GM19240 (cell line): ENCODE measurements at regions not wholly inside any gene's neighbourhood (a gene's known extent, or its start where the extent isn't known, plus 50 kb on each side); places are given as distances from the start of the nearest gene placed in this dataset.
"Not testable (repeated sequence)": the region's sequence is repeated elsewhere in the genome, so short reads cannot be mapped to it uniquely, and the experiment has no call there.

Experiments used
- DNase-seq: peaks from one replicate; pipeline ENCODE4 v3.0.0; 2011; ENCODE audit warnings: low spot score; ENCODE audit not compliant: insufficient read length

DNA sequence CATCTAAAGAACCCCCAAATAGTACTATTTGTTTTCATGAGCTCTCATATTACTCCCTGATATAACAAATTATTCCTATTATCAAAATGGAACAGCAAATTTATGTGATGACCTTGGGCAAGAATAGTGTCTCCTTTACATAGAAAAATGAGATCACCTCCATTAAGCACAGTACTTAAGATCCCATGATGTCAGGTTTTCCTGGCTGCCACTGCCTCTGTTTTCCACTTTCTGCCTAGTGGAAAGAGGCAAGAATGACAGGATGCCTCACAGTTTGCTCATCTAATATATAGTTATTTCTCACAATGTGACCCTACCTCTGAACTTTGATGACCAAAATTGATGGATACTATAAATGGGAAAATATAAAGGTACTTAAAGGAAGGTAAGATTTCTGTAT, 260.1 kb upstream of the SGK1 start:
- no peak for DNase-seq

DNA sequence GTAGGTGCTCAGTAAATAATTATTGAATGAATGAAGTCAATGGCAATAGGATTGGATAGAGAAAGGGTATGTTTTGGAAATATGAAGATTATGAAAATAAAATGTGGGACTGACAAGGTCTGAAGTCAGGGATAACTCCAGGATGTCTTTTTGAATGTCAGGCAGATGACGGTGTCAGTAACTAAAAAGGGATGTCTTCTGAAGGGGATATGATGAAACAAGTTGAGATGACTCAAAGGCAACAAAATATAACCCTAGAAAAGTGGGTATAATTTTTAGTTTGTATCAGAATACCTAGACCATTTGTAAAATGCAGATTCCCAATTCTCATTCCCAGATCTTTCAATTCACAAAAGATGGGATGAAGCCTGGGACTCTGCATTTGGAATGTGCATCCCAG, 257.3 kb upstream of the SGK1 start:
- no peak for DNase-seq

DNA sequence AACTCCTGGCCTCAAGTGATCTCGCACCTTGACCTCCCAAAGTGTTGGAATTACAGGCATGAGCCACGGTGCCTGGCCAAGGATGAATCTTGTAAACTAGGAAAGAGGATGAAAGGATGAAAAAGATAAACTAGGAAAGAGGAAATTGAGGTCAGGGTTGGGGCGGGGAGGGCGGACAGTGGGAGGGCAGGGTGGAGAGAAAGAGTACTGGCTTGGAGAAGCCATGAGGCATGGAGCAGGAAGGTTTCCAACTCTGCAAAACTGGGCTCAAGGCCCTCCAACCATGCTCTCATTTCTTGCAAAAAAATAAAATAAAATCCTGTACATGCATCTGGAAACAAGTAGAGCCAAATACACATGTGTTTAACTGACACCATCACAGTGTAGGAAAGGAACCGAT, 256.6 kb upstream of the SGK1 start:
- DNase-seq: no peak

DNA sequence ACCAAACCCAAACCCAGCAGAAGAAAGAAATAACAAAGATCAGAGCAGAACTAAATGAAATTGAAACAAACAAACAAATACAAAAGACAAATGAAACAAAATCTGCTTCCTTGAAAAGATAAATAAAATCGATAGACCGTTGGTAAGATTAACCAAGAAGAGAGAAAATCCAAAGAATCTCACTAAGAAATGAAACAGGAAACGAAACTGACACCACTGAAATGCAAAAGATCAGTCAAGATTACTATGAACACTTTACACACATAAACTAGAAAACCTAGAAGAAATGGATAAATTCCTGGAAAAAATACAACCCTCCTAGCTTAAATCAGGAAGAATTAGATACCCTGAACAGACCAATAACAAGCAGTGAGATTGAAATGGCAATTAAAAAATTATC, 252.1 kb upstream of the SGK1 start:
- DNase-seq: not testable (repeated sequence)

DNA sequence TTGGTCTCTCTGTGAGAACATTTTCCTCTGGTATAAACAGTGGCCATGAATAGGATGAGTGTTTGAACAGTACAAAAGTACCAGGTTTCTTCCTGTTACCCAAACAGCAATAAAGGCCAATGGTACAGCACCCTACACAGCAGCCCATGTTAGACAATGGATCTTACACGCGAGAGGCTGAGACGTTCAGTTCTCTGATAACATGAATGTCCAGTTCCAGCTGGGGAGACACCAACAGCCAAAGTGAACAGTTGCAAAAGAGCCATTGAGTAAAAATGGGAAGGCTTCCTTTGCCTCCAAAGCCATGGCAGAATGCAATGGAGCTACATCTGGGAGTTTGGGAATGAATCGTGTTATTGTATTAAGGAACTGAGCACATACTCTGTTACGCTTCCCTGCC, 246.8 kb upstream of the SGK1 start:
- no peak for DNase-seq

DNA sequence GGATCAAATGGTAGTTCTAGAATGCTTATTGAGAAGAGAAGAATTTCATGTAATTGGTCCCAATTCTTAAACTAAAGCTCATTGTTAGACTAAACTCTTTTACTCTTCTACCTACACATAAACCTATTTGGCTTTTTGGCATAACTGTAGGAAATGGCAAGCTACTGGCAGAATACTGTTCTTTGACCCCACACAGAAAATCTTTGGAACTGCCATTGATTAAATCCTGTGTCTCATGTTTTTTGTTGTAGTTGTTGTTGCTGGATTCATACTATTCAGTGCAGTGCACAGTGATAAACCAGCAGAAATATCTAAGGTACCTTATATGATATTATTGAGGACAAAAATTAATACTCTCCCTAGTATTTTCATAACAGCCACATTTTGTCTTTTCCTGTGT, 242.1 kb upstream of the SGK1 start:
- DNase-seq: no peak

DNA sequence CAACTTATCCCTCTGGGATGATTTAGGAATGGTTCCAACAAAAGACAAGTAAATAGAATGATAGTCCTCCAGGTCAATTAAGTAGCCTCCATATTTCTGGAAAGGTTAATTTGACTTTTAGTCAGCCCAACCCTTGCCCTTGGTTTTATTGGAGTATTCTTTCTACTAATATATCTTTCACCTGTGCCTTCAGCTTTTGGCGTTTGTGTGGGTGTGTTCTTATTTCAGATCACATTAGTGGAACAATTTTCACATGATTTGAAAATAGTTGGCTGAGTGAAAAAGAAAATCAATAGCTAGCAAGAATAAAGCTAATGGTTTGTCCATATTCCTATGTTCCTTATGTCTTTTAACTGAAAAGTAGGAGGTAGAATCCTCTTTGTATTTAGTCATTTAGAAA, 239.6 kb upstream of the SGK1 start:
- no peak for DNase-seq

DNA sequence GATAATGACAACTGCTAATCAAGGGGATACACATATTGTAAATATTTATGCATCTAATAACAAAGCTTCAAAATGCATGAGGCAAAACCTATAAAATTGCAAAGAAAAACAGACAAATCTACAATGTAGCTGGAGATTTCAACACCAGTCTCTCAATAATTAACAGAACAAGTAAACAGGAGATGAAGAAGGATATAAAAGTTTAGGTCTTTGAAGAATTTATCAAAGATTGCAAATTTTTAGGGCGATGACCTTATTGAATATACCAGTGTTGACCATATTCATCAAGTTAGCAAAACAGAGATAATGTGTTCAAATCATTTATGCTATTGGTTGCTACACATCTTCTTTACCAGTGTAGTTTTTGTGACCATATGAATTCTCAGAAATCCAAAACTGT, 237.8 kb upstream of the SGK1 start:
- no peak for DNase-seq

DNA sequence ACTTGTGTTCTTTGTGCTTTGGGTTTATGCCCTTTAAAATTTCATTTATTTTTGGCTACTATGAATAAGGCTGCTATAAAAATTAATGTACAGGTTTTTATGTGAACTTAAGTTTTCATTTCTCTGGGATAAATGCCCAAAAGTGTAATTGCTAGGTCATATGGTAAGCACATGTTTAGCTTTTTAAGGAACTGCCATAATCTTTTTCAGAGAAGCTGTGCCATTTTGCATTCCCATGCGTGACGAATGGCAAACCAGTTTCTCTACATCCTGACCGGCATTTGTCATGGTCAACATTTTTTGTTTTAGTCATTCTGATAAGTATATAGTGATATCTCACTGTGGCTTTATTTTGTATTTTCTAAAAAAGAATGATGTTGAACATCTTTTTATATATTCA, 236.0 kb upstream of the SGK1 start:
- no peak for DNase-seq

DNA sequence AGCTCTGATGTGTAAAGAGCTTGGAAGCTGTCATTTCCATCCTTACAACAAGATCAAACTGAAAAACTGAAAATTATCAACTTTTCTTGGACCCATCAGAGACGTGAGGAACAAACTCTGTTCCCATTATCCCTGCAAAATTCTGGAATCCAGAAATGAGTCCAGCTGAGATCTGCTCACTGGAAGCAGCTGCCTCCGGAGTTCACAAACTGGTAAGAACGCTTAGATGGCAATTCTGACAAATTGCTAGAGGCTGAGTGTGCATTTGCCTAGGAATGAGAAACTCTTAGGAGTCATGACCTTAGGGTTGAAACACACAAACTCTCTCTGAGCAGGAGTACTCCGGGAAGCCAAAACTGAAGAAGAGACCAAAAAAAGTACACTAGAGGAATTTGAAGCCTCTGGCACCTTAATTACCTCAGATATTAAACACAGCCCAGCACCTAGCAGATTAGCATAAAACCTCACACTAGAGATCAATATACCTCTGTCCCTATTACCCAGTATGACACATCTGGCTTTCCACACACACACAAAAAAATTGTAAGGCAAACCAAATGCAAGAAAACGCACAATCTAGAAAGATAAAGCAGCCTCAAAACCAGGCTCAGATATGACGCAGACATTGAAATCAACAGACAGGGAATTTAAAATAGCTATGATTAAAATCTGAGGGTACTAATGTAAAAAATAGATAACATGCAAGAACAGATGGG, 233.5 kb upstream of the SGK1 start:
- DNase-seq: no peak

DNA sequence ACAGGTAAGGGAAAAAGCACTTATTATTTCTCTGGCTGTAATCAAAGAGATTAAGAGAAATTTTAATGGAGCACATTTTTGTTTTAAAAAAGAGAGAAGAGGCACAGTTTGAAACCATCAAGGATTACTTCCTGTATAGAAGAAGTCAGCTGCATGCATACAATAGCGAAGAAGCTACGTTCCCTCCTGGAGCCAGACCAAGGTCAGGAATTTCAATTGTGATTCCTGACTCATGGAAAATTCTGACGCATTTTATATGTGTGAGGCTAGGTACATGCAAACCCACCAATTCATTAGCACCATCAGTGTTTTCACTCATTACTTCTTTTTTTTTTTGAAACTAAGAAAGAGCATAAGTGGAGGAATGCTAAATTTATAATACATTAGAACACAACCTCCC, 232.7 kb upstream of the SGK1 start:
- DNase-seq: no peak

DNA sequence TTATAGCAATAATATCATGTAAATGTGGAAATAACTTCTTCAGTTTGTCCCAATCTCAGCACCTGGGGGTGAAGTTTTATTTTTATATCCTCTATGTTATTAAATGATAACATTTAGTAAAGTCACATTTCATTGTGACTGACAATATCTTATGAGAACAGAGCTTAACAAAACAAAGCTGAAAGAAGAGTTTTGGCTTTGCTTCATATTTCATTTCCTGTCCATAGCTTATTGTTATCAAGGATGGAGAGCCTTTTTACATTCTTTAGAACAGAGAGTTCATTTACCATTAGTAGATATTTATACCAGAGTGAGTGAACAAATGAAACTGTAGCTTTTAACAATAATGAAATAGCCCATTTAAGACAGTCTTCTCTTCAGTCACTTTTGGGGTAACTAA, 231.9 kb upstream of the SGK1 start:
- DNase-seq: no peak

DNA sequence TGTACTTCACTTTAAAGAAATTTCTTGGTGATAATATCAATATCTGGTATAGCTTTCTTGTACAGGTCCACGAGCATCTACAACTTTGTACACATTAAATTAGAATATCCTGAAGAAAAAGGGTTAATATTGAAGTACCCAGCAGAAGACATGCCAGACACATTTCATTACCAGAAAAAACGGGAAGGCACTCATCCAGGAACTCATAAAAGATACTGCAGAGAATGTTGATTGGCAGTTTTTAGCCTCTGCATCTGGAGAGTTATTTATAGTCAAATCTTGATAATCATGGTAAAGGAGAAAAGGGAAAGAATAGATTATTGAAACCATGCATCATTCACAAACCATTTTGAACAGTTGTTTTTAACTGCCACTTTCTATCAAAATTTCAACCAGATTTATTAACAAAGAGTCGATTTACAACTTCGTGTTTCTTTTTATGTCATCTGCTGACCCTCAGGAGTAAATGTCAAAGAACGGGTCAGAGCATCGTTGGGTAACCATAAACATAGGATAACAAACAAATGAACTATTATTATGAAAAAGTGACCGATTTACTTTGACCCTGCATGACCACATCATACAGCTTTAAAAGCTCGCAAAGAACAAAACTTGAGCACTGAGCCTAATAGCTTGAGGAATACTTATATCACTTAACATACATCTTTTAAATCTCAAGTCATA, 229.2 kb upstream of the SGK1 start:
- DNase-seq: no peak

DNA sequence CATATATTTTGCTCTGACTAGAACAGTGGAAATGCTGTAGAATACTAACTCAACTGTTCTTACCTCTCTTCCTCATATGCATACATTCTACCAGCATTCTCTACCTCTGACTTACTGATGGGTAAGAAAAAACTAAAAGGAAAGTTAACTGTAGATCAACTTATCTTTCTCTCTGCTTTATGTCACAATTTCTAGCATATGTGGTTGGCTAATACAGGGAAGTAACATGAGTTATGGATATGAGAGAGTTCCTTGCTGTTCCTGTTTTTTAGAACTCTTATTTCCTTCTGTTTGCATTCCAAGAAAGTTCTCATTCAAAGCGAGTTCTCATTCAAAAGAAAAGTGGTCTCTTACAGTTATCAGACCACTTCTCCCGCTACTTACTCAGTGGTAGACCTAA, 226.8 kb upstream of the SGK1 start:
- DNase-seq: no peak

DNA sequence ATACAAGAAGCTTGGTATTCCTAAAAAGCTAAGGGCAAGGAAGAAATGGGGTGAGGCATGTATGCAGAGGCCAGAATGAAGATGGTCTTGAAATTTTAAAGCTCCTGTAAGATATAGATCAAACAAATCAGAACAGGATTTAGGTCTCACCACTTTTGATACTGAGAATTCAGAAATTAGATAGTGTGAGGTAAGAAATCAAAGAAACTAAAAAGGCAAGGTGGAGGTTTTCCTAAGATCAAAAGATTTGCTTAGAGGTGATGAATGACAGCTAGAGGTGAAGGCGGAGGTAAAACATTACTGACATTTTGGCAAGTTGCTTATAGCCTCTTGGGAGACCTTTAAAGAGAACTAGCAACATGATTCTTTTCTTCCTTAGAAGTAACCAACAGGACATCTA, 225.2 kb upstream of the SGK1 start:
- no peak for DNase-seq

DNA sequence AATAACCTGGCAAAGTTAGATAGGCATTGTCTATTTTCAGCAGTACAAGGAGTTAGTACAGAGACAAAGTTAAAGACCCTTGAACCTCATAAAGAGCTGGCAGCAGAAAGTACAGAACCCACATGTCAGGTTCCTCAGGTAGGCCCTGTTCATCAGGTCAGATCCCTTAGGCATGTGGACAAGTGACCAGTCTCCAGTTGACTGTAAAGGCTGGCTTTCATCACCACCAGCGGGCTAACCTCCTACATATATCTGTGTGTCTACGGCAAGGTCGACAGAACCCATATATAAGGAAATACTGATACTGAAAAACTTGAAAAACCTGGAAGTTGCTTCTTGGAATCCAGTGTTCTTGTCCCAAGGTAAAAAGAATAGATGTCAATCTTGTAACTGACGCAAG, 223.1 kb upstream of the SGK1 start:
- DNase-seq: no peak

DNA sequence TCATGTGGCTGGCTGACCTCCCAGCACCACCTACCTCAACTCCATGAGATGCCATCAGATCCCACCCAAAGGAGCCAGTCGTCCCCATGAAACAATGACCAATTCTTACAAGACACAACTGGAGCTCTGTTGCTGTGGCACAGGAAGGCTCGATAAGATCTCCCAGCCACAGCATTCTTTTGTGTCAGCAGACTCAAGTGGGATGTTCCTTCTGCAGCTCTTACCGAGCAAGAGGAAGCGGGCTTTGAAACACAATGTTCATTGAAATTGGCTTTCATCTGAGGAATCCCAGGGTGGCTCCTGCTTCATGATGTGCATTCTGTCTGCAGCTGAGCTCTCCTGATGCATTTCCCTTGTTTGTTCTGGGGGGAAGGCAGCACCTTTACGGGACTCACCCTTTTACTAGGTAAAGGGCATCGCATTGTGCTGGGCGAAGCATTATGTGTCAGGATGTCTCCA, 222.0 kb upstream of the SGK1 start:
- no peak for DNase-seq

DNA sequence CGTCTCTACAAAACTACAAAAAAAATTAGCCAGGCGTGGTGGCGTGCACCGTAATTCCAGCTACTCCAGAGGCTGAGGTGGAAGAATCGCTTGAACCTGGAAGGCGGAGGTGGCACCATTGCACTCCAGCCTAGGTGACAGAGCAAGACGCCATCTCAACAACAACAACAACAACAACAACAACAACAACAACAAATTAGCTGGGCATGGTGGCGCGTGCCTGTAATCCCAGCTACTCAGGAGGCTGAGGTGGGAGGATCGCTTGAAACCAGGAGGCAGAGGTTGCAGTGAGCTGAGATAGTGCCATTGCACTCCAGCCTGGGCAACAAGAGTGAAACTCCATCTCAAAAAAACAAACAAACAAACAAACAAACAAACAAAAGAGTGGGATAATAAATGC, 219.9 kb upstream of the SGK1 start:
- DNase-seq: not testable (repeated sequence)

DNA sequence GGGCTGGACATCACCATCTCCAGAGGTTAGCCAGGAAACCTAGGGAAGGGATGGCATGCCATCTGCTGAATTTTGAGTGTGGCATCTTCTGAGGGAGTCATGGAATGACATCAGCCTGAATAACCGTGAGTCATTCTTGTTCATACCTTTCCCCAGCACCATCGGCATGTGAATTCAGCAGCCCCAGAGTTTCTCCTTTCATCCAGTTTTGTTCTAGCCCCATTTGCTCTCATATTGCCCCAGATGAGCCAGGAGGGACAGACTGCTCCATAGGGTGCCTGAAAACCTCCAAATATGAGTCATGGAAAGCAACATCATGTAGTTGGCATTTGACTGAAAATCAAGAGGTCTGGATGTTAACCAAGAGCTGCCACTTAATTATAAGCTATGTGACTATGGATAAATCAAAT, 219.2 kb upstream of the SGK1 start:
- no peak for DNase-seq

DNA sequence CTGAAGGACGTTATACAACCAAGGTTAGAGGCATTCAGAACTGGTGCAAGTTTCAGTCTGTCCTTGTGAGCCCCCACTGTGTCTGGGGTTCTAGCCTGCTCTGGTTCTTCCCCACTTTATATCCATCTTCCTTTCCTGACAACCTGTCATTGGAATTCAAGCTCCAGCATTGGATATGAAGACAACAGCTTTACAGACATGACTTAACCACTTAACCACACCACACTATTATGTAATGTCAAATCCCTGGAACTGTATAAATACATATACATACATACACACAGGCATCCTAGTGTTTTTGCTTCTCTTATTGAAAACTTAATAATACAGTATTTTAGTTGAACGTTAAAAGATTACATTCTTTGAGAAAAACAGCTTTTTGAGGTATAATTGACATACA, 217.9 kb upstream of the SGK1 start:
- DNase-seq: no peak

DNA sequence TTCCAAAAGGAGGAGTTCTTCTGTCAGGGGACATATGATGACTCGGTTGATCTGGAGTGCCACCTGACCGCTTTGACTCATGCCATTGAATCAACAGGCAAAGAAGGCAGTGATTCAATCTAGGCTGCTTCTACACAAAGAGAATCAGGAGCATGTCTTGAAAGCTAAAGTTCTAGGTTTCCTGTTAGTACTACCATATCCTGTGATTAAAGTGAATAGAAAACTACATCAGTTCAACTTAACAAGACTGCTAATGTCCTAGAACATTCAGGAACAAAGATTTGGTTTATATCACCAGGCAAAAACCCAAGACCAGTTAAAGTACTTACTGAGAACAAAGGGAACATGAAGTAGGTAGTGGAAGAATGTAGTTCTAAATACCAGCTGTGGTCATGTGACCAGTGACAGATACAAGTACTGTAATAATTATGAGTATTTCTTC, 216.8 kb upstream of the SGK1 start:
- DNase-seq: no peak

DNA sequence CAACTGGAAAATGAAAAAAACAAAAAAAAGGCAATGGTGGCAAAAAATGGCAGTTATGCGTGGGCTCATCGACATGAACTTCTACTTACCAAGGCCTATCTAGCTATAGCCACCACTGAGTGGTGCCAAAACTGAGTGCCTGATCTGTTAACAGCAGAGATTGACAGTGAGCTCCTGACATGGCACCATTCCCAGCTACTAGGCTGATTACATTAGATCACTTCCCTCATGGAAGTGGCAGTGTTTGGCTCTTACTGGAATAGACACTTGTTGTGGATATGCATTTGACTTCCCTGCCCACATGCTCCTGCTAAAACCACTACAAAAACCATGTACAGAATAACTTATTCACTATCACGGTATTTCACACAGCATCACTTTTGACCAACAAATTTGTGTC, 216.1 kb upstream of the SGK1 start:
- no peak for DNase-seq
